HG03432 (cell line): ENCODE measurements at regions not wholly inside any gene's neighbourhood (a gene's known extent, or its start where the extent isn't known, plus 50 kb on each side); places are given as distances from the start of the nearest gene placed in this dataset.

Experiments used
- ATAC-seq: cut with Tn5 transposase; IDR thresholded peaks from one replicate; pipeline ENCODE4 v1.9.1; 2021; ENCODE audit warnings: mild to moderate bottlenecking, moderate library complexity; ENCODE audit not compliant: unreplicated experiment

DNA sequence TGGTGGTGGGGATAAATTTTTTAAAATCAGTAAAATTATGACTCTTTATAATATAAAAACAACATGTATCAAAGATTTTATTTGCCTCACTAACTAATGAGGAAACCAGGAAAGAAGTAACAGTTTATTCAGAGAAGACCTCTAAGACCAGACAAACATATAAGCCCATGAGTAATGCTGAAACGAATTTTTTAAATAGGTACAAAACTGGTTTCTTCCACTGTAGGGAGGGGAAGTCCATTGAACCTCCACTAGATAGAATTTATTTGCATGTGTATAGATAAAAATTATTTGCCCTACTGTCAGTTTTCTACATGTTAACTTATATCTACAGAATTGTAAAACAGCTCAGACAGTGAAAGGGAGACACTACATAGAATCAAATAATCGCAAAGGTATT lies 86.8 kb downstream of the ZC3H11B start:
- ATAC-seq = no peak

- ATAC-seq = no peak
These were observed 89.5 kb downstream of the ZC3H11B start for GRCh38 chr1:219523411-219523810.

DNA sequence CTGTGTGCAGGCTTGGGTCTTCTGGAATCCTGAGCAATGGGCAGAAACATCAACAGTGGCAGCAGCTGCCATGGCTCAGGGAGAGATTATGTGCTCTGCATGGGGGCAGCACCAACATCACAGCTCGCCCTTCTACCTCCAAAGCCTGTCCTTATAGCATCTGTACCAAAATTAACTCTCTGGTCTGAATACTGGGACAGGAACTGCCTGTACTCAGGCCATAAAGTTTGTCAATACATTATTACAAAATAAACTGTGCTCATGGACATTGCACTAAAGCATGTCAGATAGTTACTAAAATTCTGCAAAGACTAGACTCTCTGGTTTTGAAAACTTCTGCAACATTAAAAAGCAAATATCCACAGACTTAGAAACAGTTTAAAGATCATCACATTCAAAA lies 91.6 kb downstream of the ZC3H11B start:
- no peak for ATAC-seq

DNA sequence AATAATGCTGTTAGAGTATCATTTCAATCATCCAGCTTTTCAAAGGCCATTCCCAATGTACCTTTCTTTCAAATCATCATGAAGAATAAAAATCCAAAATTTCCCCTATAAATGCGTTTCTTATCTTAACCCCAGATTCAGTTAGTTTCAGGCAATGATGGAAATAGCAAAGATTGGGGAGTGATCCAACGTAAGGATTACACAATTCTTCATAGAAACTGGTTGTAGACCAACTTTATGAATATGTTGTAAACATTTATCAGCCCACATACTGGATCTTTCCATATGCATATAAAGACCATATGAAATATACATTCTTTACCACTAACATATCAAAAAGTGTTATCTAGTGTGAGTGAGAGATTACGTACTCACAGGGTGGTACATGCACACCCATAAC lies 92.7 kb downstream of the ZC3H11B start:
- ATAC-seq = no peak

DNA sequence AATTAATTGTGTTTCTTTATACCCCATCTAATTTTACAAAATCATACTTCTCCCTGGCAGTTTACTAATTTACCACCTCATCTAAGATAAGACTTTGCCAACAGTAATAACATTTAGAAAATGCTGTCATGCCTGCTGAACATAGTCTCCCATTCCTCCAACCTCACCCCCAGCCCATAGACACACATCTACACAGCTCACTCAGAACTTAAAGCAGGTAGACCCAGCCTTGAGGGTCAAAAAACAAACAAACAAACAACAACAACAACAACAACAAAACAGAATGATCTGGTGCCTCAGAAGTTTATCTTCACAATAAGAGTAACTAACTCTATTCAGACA lies 94.0 kb downstream of the ZC3H11B start:
- no peak for ATAC-seq

DNA sequence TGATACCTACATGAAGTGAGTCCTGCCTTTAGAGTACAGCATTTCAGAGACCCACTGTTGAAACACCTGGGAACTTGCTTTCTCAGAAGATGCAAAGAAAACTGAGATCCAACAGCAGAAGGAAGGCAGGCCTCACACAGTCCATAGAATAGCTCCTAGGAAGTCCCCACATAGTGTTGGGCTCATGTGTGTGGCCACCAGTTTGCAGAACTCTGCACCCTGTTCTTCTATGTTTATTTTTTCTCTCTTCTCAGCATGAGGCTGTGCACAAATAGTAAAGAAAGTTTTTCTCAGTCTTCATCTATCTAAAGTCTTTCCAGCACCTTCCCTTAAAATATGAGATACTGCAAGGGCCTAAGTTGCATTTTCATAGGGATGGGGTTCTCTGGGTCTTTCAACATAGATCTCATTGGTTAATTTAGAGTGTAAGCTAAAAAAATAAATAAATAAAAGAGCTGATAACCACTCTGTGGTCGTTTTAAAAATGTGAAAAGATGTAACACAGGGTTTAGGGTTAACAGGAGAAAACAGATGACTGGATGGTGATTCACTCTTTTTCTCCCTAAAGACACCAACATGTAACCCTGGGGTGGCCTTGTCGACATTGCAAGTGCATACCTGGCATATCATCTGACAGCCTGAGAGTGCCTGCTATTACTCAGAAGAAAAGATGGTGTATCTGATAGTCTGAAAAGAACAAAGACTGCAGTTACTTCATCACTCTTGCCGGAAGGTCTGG lies 94.6 kb downstream of the ZC3H11B start:
- no peak for ATAC-seq

DNA sequence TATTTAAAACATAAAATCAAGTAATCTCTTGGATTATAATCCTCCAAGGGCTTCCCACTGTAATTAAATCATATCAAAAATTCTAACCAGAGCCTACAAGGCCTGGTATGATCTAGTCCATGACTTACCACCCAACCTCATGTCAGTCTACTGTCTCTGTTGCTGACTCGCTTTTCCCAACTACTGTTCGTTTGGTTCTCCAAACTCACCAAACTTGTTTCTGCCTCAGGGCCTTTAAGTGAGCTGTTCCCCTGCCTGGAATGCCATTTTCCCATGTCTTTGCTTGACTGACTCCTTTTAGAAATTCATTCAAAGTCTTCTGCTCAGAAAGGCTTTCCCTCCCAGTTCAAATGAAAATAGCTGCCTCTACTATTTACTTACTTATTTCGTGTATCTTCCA lies 95.9 kb downstream of the ZC3H11B start:
- ATAC-seq = no peak

DNA sequence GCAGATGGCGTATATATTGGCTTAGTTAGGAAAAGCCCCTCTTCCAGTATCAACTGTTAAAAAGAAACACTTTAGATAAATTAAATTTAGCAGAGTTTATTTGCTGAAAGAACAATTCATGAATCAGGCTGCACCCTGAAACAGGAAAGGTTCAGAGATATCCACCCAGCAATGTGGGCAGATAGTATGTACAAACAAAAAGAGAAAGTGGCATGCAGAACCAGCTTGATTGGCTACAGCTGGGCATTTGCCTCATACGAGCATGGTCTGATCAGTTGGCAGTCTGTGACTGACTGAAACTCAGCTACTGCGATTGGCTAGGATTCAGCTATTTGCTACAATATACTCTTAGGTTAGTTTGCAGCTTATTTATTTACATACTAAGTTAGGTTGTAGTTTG lies 98.2 kb downstream of the ZC3H11B start:
- ATAC-seq = peak; percentile 60

- no peak for ATAC-seq
These were observed 105.5 kb downstream of the ZC3H11B start for GRCh38 chr1:219507437-219507836.

GRCh38 chr1:219506936-219507335 lies 106.0 kb downstream of the ZC3H11B start:
- no peak for ATAC-seq

DNA sequence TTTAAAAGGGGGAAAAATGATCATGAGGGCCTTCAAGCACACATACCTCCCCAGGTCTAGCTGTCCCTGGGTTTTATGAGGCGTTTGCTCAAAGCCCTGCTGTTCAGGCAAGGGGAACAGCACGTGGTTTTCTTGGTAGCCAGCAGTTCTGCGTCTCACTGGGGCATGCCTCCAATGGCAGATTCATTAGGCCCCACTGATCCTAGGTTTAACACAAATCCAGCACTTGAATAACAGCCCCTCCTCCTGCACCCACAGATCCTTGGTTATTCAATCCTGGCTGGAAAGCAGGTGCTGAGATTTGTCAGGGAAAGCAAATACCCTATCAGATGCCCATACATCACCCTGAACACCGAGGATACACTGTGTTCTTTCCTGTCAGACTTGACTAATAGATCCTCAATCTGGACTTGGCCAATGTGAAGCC lies 106.4 kb downstream of the ZC3H11B start:
- no peak for ATAC-seq

GRCh38 chr1:219505886-219506285 lies 107.0 kb downstream of the ZC3H11B start:
- ATAC-seq = no peak

DNA sequence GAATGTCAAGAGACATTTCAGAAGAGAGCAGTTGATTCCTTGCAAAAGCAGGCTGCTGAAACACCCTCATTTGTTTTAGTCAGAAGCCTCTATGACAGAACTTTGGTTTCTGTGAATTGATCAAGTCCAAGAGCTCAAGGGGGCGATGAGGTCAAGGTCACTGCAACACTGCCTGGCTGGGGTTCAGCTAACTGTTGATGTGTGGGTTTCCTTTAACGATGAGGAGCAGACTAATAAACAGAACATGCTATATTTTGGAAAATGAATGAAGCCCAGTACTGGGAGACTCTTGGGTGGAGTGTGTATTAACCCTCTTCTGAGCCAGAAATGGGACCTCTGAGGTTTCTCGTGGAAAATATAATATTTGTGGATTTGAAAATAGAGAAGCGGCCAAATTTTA lies 109.3 kb downstream of the ZC3H11B start:
- no peak for ATAC-seq

DNA sequence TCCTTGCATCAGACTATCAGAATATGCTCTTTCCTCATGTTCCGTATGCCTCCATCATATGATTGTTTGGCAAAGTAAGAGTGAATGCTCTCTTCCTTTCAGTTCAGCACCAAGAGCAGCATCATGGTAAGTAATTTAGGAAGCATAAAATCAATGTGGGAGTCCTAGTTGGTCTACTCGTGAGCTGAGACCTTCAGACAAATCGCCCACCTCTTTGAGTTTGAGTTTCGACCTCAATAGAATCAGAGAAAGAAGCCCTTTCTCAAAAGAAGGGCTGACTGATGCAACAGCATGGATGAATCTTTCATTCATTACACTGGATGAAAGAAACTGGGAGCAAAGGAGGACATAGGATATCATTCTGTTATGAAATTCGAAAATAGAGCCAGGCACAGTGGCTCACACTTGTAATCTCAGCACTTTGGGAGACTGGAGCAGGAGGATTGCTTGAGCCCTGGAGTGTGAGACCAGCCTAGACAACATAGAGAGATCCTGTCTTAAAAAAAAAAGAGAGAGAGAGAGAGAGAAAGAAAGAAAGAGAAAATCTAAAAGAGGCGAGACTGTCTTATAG lies 112.5 kb downstream of the ZC3H11B start:
- no peak for ATAC-seq

DNA sequence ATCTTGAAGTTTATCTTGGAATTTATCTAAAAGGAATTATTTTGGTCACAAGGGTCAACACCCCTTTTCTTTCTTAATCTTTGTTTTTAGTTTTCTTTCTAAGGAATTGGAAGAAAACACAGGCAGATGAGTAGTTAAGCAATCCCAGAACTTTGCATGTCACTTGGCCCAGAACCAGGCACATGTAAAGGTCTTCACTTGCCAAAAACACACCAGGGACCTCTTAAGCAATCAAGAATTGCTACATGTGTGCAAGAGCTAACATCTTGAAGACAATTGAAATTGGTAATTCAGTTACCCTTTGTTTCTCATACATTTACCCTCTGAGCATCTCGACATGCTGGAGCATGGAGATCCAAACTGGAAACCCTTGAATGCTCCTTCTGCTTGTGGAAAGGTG lies 114.2 kb downstream of the ZC3H11B start:
- ATAC-seq = no peak

DNA sequence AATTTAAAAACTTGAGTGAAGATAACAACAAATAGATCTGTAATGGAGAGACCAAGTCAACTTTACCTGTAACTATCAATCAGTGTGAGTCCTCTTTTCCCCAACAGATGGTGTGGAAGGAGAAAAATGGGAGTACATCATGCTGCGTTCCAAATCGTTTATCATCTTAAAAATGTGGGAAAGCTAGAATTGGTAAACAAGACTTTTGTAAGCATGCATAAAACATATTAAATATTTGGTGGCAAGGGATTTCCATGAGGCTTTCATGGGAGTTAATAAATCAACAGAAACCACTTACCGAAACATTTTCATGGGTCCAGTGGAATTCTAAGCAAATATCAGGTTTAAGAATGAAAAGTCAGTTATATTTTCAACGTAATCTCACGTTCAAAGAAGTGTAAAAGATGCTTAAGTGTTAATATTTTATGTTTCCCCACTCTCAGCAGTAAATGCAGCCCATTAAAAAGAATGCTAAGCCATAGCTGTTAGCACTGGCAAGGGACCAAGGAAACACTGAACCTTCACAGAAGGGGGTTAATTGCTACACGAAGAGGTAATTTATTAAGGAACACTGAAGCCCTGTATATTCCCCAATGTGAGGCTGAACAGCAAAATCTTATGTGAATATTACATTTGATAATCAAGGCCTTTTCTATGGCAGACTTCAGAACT lies 117.0 kb downstream of the ZC3H11B start:
- no peak for ATAC-seq

DNA sequence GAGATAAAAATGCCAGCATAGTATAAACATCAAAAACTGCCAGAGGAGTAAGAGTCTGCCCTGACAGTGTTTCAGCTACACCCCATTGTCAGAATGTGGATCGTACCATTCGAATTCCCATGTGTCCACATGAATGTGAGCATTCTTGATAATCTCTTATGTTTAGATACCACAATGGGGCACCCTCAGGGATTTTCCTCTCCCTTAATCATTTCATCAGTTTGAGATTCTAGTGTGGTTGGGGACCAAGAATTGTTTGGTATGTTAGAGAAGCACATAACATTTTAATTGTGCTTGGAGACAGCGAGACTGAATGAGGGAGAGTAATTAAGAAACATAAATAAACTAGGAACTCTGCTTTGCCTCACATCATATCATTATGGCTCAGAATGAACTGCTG lies 120.2 kb downstream of the ZC3H11B start:
- no peak for ATAC-seq

- ATAC-seq = no peak
These were observed 122.3 kb downstream of the ZC3H11B start for GRCh38 chr1:219490566-219490965.

DNA sequence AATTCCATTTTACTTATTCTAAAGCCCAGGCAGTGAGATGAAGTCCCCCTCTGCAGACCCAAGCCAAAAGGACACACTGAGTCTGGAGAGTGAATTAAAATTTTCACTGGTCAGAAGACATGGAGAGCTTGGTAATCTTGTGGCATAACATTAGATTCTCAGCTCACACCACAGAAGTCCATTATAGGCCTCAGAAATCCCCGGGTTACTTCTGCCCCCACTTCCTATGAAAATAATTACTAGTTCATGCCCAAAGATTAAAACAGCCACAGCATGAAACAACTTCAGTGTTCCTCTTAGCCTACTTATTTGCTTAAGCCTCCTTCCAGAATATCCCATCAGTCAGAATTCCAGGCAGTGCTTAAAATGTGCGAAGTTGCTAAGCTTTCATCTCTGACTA lies 123.3 kb downstream of the ZC3H11B start:
- no peak for ATAC-seq

DNA sequence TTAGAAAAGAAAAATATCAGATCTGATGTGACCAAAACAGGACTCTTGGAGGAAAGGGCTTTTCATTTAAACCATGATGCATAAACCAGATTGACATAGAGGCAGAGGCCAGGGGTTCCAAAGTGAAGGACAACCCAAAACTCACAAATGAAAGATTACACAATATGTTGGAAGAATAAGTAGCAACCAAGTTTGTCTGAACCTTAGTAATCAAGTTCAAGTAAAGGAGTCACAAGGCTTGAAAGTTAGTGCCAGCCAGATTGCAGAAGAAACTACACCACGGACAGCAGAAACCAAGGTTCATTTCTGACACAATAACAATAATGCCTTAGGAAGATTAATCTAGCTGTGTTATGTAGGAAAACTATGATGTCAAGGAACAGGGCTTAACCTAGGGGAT lies 124.6 kb downstream of the ZC3H11B start:
- no peak for ATAC-seq

- no peak for ATAC-seq
These were observed 129.4 kb downstream of the ZC3H11B start for GRCh38 chr1:219483530-219483929.

- ATAC-seq = no peak
These were observed 132.9 kb downstream of the ZC3H11B start for GRCh38 chr1:219480011-219480410.
